HepG2 (cell line): ENCODE measurements at regions not wholly inside any gene's neighbourhood (a gene's known extent, or its start where the extent isn't known, plus 50 kb on each side); places are given as distances from the start of the nearest gene placed in this dataset.

ENCODE experiments used
- ATF2 ChIP-seq: sonication (generic); formaldehyde crosslinking; IDR thresholded peaks from 2 replicates; pipeline ENCODE4 v1.4.0; 2020; ENCODE audit warnings: missing genetic modification reagents
- KLF13 ChIP-seq: sonication (generic); formaldehyde crosslinking; IDR thresholded peaks from 2 replicates; pipeline ENCODE4 v1.4.0; 2020; ENCODE audit warnings: mild to moderate bottlenecking, missing genetic modification reagents
- NR2C2 ChIP-seq: sonication (generic); formaldehyde crosslinking; IDR thresholded peaks from 2 replicates; pipeline ENCODE4 v1.4.0; 2020; ENCODE audit warnings: missing genetic modification reagents, mild to moderate bottlenecking, moderate library complexity, borderline replicate concordance
- TAF1 ChIP-seq: sonication (generic); formaldehyde crosslinking; IDR thresholded peaks from 2 replicates; pipeline ENCODE4 v1.4.0; 2020; ENCODE audit warnings: missing genetic modification reagents
- ZNF234 ChIP-seq: sonication (generic); formaldehyde crosslinking; conservative IDR thresholded peaks from 2 replicates; pipeline ENCODE4 v1.5.1; 2020; ENCODE audit warnings: mild to moderate bottlenecking, missing genetic modification reagents
- ZSCAN29 ChIP-seq: sonication (generic); formaldehyde crosslinking; conservative IDR thresholded peaks from 2 replicates; pipeline ENCODE4 v1.4.0; 2020; ENCODE audit warnings: mild to moderate bottlenecking, missing genetic modification reagents

GRCh38 chr18:10279471-10279870 lies 175.0 kb upstream of the APCDD1 start:
- TF ChIP-seq ATF2 (no peak), ZNF234 (no peak), KLF13 (CRISPR knock-in tag) (no peak), NR2C2 (CRISPR knock-in tag) (no peak), TAF1 (CRISPR knock-in tag) (no peak), ZSCAN29 (CRISPR knock-in tag) (no peak)
